Stimulated activated CD8-positive, alpha-beta memory T cell treated with anti-CD3 and anti-CD28 coated beads, Interleukin-15, amount 100 ng/mL, for 4 hours (primary cell): ENCODE measurements at regions not wholly inside any gene's neighbourhood (a gene's known extent, or its start where the extent isn't known, plus 50 kb on each side); places are given as distances from the start of the nearest gene placed in this dataset.

Source experiments
- DNase-seq, 2 donors: peaks; one replicate each; pipeline ENCODE4 v3.0.0-alpha.2; 2020; ENCODE audit warnings: low read depth in 2 of 2

- no peak for DNase-seq
Observed at GRCh38 chr7:45235905-45236304, 78.3 kb downstream of the RAMP3 start.

- DNase-seq, result no peak
Observed at GRCh38 chr7:45236666-45237065, 79.1 kb downstream of the RAMP3 start.

- DNase-seq, result no peak
Observed at GRCh38 chr7:45237788-45238461, 80.3 kb downstream of the RAMP3 start.

GRCh38 chr7:45238806-45239205 is 81.2 kb downstream of the RAMP3 start:
- no peak for DNase-seq

- no peak for DNase-seq
Observed at GRCh38 chr7:45239486-45239885, 81.9 kb downstream of the RAMP3 start.

GRCh38 chr7:45240273-45240771 is 82.7 kb downstream of the RAMP3 start:
- DNase-seq, result no peak

- no peak for DNase-seq
Observed at GRCh38 chr7:45240926-45241325, 83.3 kb downstream of the RAMP3 start.

GRCh38 chr7:45241339-45242109 is 83.9 kb downstream of the RAMP3 start:
- no peak for DNase-seq

- no peak for DNase-seq
Observed at GRCh38 chr7:45242261-45242660, 84.7 kb downstream of the RAMP3 start.

GRCh38 chr7:45242698-45243097 is 85.1 kb downstream of the RAMP3 start:
- DNase-seq, result no peak

- DNase-seq, result no peak
Observed at GRCh38 chr7:45244981-45245380, 87.4 kb downstream of the RAMP3 start.

- no peak for DNase-seq
Observed at GRCh38 chr7:45246339-45246738, 88.7 kb downstream of the RAMP3 start.

- no peak for DNase-seq
Observed at GRCh38 chr7:45252248-45252647, 94.7 kb downstream of the RAMP3 start.

- no peak for DNase-seq
Observed at GRCh38 chr7:45252857-45253256, 95.3 kb downstream of the RAMP3 start.

- no peak for DNase-seq
Observed at GRCh38 chr7:45253368-45253767, 95.8 kb downstream of the RAMP3 start.

GRCh38 chr7:45255187-45255586 is 97.6 kb downstream of the RAMP3 start:
- no peak for DNase-seq

GRCh38 chr7:45256309-45256708 is 98.7 kb downstream of the RAMP3 start:
- DNase-seq, result no peak

- DNase-seq, result no peak
Observed at GRCh38 chr7:45256775-45257174, 99.2 kb downstream of the RAMP3 start.

- DNase-seq, result no peak
Observed at GRCh38 chr7:45257284-45257683, 99.7 kb downstream of the RAMP3 start.

GRCh38 chr7:45258533-45259226 is 101.1 kb downstream of the RAMP3 start:
- DNase-seq, result no peak

GRCh38 chr7:45259227-45259596 is 101.6 kb downstream of the RAMP3 start:
- no peak for DNase-seq

GRCh38 chr7:45259966-45260646 is 102.5 kb downstream of the RAMP3 start:
- peak; percentile 10 to 12 for DNase-seq
